HG03159 (cell line): ENCODE measurements at regions not wholly inside any gene's neighbourhood (a gene's known extent, or its start where the extent isn't known, plus 50 kb on each side); places are given as distances from the start of the nearest gene placed in this dataset.
"Not testable (repeated sequence)": the region's sequence is repeated elsewhere in the genome, so short reads cannot be mapped to it uniquely, and the experiment has no call there.

Source experiments
- ATAC-seq: cut with Tn5 transposase; IDR thresholded peaks from one replicate; pipeline ENCODE4 v1.9.1; 2021; ENCODE audit warnings: mild to moderate bottlenecking, moderate library complexity; ENCODE audit not compliant: unreplicated experiment

DNA sequence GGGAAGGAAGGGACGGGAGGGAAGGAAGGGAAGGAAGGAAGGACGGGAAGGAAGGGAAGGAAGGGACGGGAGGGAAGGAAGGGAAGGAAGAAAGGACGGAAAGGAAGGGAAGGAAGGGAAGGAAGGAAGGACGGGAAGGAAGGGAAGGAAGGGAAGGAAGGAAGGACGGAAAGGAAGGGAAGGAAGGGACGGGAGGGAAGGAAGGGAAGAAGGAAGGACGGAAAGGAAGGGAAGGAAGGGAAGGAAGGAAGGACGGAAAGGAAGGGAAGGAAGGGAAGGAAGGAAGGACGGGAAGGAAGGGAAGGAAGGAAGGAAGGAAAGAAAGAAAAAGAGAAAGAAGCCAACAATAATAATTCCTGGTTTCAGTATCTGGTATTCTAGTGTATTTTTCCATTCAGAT, 863.8 kb upstream of the WWC1 start:
- not testable (repeated sequence) for ATAC-seq

GRCh38 chr5:167440846-167441245, 850.6 kb upstream of the WWC1 start:
- ATAC-seq: no peak

DNA sequence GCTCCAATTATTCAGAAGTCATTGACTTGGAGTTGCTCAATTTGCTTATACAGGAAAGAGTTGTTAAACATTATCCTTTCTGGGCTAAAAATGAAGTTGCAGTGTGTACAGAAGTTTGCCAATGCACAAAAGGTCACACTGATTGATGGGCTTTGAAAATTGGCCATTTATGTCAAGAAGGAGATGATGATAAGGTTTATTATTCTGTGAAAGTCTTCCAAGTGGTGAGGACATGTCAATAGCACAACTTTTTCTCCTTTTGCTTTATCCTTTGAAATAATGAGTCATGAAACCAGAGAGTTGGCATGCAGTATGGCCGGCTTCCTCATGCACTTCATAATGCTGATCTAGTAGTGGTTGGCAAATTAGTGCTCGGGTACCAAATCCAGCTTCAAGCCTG, 848.5 kb upstream of the WWC1 start:
- no peak for ATAC-seq

DNA sequence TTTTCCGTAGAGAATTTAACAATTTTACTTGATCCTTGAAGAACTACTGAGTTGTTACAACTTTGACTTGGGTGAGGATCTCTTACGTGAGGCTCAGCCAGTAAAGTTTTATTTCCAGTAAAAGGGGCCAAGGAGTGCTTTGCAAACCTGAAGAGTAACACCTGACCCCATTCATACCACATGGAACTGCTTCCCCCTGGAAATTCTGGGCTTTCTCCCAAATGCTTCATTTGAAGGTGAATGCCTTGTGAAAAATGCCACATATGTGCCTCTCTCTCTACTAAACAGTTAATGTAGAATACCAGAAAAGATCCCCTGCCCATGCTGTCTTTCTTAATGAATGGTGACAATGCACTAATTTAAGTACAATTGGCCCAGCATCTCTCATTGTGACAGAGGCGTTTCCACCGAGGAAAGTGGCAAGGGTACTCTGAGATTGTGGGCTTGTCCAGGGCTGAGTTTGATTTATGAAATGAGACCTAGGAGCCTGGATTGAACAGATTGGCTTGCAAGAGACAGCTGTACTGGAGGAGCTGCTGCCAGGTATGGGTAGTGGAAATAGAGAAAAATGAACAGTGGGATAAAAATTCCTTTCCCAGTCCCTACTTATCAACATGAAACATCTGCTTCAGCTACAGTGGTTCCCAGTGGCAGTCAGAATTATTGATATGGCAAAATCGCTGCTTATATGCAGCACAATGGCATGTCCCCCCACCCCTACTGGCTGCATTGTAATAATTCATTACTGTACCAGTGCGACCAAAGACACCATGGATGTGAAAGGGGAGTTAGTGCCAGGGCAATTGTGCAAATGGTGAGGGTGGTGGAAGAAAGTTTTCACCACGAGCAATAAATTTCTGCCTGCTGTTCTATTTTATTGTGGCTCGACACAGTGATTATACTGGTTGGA, 843.7 kb upstream of the WWC1 start:
- ATAC-seq: no peak

GRCh38 chr5:167448376-167448775, 843.1 kb upstream of the WWC1 start:
- ATAC-seq: no peak

DNA sequence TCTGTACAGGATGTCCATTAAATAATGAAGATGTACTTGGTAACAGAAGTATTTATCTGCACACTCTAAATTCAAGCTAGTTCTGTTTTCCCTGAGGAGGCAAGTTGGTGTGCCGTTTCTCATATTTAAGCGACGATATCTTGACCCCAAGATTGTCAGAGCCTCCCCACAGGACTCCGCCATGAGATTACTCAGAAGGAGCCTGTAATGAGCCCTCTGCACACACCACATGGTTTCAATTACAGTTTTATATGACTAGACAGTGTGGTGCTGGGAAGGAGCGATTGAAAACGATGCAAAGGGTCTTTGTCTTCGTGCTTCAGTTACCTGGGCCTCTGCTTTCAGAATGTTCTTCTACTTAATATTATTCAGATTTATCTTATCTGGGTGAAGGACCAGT, 840.4 kb upstream of the WWC1 start:
- no peak for ATAC-seq

DNA sequence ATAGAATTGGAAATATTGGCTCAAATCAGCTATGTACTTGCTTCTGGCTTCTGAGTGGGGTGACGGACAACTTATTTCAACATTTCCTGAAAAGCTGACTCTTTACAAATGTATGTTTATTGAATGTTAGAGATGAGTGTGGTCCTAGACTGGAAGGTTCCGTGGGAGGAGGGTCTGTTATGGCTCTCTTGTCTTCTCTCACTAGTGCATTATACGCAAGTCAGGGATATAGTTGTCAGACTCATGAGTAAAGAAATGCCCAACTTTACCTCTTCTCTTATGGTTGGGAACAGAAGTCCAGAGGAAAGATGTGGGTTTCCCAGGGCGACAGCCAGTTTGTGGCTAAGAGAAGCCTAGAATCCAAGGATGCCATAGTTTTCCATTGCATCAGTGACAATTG, 839.3 kb upstream of the WWC1 start:
- ATAC-seq: no peak

GRCh38 chr5:167453246-167454030, 838.0 kb upstream of the WWC1 start:
- ATAC-seq: no peak

DNA sequence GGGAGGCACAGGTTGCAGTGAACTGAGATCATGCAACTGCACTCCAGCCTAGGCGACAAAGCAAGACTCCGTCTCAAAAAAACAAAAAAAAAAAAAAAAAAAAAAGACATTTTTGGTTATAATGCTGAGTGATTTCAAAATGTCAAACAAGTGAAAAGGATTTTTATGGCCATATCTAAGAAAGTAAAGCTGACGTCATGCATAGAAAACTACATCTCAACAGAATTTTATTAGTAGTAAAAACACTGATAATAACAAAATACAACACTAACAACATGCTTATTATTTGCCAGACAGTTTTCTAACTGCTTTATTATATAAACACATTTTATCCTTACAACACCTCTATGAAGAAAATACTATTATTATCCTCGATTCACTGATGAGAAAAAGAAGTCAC, 833.0 kb upstream of the WWC1 start:
- no peak for ATAC-seq

GRCh38 chr5:167460449-167461020, 830.9 kb upstream of the WWC1 start:
- no peak for ATAC-seq

DNA sequence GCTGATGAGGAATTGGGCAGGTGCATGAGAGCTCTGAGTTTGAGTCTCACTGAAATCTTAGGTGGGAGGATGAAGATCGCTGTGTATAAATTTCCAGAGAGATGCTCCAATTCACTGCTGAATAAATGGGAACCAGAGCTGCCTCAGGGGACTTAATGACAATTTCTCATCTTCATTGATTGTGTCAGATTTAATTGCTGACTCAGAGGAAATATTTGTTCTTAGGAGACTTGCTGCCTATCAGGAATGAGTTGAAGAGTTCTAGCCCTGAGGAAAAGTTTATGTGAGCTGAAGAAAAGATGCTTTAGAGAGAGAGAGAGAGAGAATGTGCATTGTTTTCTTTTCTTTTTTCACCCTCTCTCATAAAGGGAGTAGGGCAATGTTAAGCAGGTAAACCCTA, 827.5 kb upstream of the WWC1 start:
- no peak for ATAC-seq

DNA sequence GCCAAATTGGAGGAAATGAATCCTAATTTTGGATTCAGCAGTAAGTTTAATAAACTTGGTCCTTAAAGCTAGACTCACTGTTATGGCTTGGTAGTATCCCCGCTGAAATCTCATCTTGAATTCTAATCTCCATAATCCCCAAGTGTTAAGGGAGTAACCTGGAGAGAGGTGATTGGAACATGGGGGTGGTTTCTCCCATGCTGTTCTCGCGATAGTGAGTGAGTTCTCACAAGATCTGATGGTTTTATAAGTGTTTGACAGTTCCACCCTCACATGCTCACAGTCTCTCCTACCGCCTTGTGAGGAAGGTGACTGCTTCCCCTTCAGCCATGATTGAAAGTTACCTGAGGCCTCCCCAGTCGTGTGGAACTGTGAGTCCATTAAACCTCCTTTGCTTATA, 824.5 kb upstream of the WWC1 start:
- ATAC-seq: no peak

DNA sequence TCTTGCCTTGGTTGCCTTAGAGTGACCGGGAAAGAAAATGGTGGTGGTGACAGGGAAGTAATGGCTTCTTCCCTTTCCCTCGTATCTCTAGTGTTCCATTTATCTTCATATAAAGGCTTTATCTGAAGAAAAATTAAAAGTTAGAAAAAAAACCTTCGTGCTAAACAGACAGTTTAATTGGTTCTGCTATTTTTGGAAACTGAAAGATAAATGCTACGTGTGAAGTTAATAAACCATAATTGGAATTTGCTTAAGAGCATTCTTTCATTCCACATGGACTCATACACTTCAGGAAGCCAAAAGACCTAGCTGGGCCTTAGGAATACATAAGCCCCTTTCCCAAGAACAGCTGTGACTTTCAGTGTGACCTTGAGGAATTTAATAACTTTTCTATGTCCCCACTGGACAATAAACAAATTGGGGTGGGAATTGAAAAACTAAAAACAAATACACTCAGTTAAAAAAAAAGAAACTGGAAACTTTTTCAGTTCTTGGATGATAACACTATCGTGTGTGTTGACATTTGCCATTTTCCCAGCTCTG, 818.8 kb upstream of the WWC1 start:
- ATAC-seq: no peak

GRCh38 chr5:167478188-167478587, 813.3 kb upstream of the WWC1 start:
- ATAC-seq: no peak

- no peak for ATAC-seq
Observed at GRCh38 chr5:167479779-167480178, 811.7 kb upstream of the WWC1 start.

- ATAC-seq: no peak
Observed at GRCh38 chr5:167481345-167481744, 810.1 kb upstream of the WWC1 start.

DNA sequence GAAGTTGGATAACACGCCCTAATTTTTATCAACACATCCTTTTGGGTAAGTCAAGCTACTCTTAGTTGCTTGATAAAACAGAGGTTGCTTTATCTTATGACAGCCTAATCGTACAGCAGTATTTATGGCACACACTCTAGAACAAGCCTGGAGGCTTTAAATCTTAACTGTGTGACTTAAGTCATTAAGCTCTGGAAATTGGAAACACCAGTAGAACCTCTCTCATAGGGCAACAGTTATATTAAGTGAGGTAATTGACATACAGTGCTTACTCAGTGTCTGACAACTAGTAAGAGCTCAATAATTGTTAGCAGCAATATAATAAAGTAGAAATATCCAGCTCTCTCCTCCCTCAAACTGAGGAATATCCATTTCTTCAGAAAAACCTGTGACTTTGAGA, 808.9 kb upstream of the WWC1 start:
- no peak for ATAC-seq

- no peak for ATAC-seq
Observed at GRCh38 chr5:167485061-167485774, 806.2 kb upstream of the WWC1 start.

DNA sequence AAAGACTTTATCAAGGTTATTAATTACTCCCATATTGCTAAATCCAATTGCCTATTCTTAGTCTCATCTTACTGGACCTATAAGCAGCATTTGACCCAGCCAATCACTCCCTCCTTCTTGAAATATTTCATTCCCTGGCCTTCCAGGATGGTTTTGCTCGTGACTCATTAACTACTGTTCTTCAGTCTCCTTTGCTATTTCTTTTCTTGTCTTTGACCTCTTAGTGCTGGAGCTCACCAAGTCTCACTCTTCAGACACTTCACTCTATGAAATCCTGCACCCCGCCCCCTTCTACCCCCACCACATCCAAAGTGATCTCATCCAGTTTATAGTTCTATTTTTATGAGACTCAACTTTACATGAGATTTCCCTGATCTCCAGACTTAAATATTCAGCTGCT, 803.1 kb upstream of the WWC1 start:
- ATAC-seq: no peak

- no peak for ATAC-seq
Observed at GRCh38 chr5:167489202-167489601, 802.2 kb upstream of the WWC1 start.
